GF-D8 (cell line): ENCODE measurements at regions not wholly inside any gene's neighbourhood (a gene's known extent, or its start where the extent isn't known, plus 50 kb on each side); places are given as distances from the start of the nearest gene placed in this dataset.
"Not testable (repeated sequence)": the region's sequence is repeated elsewhere in the genome, so short reads cannot be mapped to it uniquely, and the experiment has no call there.

Source experiments
- DNase-seq: peaks from one replicate; lab custom pipeline; 2025; lab: John Stamatoyannopoulos, UW

DNA sequence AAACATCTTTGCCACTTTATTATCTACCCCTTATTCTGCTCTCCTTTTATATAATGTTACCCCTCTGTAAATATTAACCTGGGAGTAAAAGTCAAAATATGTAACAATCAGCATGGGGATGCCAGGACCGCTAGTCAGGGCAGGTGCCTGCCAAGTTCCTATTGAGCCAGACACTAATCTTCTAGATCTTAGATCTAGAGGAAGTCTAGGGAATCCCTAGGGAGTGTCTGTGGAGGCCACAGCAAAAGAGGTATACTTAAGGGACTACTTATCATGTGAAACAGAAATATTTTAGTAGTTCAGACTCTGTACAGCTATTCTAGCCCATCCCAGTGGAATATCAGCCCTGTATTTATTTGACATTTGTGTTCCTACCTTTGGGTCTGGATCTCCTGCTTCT lies 600.8 kb upstream of the CDH2 start:
- no peak for DNase-seq

DNA sequence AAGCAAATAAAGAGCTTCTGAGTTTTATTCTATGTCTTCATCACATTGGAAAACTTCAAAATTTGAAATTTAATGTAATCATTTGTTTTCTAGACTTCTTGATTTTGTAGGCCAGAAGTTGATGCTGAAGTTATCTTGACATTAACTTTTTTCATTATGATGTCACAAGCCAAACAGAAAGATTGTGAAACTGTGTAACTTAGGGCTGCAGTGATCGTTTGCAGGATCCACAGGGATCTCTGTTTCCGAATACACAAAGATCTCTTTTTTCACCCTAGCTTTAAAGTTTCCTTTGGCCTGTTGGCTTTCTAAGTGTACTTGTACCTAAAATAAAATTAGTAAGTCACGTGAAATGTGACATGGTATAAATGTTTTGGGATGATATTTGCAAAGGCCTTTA lies 594.9 kb upstream of the CDH2 start:
- no peak for DNase-seq

DNA sequence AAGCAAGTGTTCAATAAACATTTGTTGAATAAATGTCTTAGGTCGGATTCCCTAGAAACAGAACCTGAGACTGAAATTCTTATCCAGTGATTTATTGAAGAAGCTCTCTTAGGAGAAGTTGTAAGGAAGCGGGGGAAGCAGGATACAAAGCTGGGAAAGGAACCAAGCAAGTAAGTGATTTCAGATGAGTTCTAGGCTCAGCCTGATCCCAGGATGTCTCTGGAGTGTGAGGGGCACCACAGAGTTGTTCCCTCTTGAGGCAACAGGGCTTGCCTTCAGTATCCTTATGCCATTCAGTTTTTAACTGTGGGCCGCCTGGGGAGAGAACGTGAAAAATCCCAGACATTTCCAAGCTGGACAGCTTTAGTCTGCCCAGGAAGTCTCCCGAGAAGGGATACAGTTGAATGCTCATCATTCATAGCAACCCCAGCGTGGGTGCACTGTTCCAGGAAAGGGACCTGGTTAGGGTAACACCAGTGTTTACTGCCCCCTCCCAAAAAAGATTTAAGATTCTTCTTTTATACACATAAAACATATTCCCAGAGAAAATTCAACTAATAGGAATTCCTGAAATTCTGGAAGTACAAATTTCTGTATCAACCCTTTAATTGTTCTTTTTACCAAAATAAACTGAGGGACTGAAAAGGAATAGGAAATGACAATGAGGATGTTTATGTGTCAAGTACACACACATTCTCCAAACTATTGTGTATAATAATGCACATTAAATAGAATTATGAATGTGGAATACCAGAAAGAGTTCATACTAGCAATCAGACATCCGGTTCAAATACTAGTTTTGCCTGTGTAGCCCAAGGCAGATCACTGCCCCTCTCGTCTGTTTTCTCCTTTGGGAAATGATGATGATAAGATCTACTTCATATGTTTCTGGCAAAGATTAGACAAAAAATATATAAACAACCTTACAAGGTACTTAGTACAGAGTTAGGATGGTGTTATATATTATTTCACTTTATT lies 592.1 kb upstream of the CDH2 start:
- DNase-seq: no peak

DNA sequence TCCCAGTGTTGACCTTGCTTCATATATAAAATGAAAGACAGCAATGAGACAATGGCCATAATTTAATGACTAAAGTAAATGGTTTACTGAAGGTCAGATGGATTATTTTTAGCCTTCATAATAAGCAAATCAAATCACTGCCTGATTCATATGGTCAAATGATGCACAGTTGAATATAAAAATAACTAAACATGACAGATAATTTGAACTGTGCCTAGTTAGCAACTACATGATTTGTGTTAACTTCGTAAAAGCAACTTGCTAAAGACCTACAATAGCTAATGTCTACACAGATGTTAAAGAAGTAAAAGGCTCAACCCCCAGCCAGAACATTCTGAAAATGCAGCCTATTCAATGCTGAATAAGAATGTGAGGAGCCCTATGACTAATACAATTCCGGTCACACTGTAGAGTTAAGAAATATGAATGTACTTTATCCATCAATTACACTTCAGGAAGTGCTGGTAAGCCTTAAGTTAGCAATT lies 590.8 kb upstream of the CDH2 start:
- DNase-seq: no peak

DNA sequence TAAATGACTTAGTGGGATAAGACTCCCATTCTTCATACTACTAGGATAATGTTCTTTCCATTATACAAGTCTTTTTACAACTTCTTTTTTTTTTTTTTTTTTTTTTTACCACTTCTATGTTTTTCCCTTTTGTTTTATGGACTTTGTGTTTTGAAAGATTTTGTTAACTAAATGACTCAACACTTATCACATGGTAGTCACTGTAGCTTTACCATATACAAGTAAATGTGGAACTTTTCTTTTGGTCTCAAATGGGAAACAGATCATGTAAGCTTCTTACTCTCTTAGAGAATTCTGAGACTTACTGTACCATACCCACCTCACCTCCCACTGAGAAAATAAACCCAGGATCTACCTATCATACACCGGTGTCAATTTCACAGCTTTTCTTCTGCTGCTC lies 590.3 kb upstream of the CDH2 start:
- no peak for DNase-seq

DNA sequence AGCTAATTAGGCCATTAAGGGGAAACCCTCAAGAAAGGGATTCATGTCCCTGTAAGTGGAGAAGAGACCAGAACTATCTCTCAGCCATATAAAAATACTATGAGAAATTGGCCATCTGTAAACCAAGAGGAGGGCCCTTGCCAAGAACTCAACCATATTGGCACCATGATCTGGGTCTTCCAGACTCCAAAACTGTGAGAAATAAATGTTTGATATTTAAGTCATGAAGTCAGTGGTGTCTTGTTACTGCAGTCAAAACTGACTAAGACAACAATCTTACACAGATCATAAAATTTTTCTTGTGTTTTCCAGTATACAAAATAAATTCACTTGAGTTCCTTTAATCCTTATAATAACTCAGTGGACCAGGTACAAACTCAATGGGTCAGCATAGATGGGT lies 589.8 kb upstream of the CDH2 start:
- DNase-seq: no peak

DNA sequence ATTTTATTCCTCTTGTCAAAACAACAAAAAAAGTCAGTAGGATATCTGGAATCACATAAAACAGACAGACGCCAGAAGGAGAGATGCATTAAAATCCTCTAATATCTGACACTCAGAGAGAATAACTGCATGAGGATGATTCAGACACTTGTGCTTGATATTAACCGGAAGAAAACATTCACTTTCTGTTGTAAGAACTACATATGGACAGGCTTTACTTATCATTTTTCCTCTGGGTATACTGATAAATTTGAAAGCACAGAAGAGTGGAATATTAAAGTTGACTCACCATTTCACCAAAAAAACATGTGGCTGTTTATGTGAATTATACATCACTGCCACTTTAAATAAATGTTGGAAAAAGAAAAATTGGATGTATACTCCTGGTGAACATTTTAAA lies 589.1 kb upstream of the CDH2 start:
- no peak for DNase-seq

DNA sequence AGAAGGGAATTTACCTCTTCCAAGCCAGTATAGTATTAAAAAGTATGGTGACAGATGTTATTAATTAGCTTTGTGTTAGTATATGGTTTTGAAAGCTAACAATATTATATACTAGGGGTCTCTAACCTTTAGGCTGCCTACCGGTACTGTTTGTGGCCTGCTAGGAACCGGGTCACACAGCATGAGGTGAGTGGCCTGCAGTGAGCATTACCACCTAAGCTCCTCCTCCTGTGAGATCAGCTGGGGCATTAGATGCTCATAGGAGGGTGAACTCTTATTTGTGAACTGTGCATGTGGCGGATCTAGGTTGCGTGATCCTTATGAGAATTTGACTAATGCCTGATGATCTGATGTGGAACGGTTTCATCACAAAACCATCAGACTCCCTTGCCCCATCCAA lies 583.4 kb upstream of the CDH2 start:
- DNase-seq: no peak

DNA sequence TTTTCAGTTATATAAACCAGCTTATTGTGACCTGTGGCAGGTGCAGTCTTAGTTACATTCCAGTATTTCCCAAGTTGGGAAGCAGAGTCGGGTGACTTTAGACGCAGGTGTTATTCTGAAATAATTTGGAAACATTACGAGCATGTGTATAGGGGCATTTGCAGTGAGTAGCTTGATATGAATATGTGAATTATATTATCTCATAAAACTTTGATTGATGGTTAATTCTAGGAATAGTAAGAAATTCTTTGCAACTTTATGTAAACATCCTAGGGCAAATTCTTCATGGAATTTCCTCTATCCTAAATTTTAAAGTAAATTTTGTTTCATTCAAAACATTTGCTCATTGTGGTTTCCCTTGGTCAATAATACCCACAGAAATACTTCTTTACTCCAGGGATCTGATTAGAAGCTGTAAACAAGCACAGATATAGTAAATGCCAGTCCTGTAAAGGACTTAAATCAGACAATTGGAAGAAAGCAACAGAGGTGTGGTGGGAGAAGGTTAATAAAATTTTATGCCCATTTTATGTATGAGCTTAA lies 580.6 kb upstream of the CDH2 start:
- no peak for DNase-seq

DNA sequence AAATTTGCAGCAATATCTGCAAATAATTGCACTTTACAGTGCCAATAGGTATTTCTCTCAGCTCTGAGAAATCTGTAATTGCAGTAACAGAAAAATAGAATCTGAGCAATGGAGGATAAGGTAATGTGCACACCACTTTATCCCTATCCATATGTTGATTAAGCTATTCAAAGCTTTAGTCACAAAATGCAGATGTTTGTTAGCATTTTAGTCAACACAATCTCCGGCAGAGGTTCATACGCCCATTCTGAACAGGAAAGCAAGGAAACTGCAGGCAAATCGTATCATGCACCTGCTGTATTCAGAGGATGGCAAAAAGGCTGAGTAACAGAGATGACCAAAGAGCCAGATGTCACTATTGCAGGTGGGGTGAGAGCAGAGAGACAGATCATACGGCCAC lies 566.2 kb upstream of the CDH2 start:
- DNase-seq: no peak

DNA sequence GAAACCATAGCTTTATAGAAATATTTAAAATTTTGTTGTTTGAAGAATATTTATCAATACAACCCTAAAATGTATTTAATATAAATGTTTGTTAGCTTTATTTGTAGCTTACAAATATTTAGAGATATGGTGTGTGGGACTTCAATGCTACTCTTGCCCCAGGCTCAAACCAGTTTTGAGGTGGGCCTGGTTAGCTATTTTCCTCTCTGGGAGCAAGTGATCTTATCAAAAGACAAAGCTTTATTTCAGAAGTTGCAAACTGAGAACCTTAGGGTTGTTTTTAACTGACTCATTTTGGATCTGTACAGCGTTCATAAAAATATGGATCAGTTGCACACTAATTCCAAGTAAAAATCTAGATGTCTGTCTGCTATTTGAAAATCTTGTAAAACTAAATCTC lies 563.6 kb upstream of the CDH2 start:
- no peak for DNase-seq

DNA sequence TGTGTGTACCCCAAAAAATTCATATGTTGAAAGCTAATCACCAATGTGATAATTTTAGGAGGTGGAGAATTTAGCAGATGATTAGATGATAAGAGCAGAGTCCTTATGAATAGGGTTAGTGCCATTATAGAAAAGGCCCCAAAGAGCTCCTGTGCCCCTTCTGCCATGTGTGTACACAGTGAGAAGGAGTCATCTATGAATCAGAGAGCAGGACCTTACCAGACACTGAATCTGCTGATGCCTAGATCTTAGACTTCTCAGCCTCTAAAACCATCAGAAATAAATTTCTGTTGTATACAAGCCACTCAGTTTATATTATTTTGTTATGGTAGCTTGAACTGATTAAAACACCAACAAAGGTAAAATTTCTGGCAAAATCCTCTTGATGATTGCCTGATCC lies 560.0 kb upstream of the CDH2 start:
- DNase-seq: no peak

DNA sequence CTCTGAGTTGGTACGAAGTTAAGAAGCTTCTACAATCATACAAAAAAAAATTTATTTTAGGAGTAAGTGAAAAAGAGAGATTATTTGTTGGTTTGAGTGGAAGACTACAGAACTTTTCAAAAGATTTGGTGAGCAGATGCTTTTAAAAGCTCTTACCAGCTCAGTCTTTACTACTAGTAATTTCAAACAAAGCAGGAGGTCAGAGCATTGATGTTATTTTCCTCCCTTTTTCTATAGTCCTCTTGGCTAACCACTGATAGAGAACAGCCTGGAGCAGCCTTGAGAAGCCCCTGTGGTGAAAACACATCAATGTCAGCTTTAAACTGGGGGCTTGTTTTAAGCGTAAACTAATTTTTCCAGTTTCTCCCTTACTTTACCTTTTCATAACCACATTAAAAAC lies 559.3 kb upstream of the CDH2 start:
- no peak for DNase-seq

DNA sequence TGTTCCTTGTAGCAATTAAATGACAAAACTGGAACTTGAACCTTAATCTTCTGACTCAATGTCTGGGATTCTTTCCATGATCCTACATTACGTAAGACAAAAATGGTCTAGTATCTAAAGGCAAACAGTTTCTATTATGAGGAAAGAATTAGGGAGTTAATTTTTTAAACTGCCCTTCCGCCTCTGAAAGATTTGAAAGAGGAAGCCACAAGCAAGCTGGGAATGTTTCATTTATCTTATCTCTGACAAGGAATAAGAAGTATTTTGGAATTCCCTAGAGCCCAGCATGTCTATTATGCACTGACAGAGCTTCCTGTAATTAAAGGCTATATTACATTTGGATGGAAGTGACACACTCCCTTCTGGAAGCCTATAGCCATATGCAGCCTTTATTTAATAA lies 558.8 kb upstream of the CDH2 start:
- no peak for DNase-seq

DNA sequence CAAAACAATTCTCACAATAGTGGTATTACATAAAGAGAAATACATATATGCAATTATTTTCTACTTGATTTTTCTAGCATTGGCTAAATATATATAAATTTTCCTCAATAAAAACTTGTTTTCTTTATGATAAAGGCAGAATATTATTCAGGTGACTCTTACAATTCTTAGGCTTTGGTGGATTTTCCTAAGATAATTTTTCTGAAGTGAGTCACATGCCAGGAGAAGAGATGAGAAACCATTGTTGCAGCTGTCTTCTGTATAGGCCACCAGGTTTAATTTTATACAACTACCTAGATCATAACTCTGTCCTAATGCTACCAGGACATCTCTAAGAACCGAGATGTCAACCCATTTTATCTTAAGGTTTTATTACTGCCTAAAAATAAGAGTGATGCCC lies 552.4 kb upstream of the CDH2 start:
- DNase-seq: no peak

DNA sequence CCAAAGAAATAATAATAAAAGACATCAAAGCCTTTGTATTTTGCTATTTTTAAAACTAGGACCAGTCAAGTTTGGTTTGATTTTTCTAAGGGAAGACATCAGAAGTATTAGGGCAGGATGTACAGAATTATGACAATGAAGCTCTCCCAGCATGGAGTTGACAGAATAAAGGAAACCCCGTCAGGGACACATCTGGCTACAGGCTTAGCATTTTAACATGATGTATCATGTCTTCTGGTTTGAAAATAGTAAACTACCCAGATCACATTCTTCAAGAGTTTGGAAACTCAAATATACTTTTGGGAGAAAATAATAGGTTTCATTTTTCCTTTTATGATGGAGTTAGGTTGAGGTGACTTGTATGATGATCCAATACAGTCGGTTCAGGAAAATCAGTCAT lies 552.0 kb upstream of the CDH2 start:
- DNase-seq: no peak

DNA sequence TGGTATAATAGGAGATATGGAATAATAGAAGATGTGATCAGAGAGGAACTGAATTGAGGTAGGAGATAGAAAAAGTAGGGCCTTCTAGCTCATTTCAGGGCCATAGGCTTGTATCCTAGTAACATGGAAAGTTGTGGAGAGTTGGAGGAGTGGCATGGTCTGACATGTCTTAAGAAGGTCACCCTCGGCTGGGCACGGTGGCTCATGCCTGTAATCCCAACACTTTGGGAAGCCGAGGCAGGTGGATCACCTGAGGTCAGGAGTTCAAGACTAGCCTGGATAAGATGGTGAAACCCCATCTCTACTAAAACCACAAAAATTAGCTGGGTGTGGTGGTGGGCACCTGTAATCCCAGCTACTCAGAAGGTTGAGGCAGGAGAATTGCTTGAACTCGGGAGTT lies 550.3 kb upstream of the CDH2 start:
- not testable (repeated sequence) for DNase-seq

DNA sequence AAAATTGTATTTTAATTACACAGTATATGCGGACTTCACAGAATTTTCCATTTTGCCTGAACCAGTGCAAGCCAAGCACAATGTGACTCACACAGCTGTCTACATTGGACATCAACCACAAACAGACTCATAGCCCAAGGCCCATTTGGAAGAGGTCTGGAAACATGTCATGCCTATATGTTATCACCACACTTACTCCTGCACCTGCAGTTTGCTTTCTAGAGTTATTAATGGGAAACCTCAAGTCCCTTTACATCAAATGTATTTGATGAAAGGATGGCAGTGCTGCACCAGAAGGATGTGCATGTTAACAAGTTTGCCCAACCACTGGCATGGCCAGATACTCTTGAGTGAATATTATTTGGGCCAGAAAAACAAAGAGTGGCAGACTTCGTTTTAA lies 548.9 kb upstream of the CDH2 start:
- no peak for DNase-seq

DNA sequence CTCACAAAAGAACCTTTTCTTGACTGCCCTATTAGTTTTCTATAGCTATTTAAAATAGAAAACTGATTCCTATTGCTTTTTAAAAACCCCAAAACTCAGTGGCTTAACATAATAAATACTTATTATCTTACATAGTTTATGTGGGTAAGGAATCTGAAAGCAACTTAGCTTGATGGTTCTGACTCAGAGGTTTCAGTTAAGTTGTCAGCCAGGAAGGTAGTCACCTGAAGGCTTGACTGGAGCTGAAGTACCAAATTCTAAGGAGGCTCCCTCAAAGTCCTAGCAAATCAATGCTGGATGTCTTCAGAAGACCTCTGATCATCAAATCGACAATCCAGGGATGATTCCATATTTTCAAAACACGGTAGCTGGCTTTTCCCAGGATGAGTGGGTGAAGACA lies 546.6 kb upstream of the CDH2 start:
- DNase-seq: no peak

DNA sequence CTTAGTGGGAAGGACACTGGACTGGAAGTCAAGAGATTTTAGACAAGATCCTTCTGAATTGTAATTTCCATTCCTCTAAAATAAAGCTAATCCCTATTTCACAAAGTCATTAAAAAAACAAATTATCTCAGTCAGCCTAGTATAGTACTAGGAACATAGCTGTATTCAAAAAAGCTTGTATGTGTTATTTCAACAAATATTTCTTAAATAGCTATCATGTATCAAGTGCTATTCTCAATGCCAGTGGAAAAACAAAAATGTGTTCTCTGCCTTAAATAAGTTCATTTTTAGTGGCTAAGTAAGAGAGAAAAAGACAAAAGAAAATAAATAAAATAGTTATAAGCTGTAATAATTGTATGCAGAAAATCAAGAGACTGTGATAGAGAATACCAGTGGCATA lies 541.8 kb upstream of the CDH2 start:
- DNase-seq: no peak

DNA sequence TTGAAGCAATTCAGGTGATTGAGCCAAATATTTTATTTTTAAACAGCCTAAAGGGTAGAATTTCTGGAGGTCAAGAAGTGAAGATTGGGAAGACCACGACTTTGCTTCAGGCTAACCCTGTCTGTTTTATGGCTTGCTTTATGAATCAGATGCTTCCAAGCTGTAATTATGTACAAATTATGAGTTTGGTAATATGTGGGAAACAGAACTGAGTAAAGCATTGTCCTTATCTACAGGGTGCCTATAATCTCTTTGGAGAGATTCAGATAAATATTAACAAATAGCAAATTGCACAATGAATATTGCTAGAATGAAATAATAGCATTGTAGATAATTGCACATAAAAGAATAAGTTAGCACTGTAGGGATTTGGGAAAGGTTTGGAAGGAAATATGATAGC lies 539.4 kb upstream of the CDH2 start:
- DNase-seq: no peak

DNA sequence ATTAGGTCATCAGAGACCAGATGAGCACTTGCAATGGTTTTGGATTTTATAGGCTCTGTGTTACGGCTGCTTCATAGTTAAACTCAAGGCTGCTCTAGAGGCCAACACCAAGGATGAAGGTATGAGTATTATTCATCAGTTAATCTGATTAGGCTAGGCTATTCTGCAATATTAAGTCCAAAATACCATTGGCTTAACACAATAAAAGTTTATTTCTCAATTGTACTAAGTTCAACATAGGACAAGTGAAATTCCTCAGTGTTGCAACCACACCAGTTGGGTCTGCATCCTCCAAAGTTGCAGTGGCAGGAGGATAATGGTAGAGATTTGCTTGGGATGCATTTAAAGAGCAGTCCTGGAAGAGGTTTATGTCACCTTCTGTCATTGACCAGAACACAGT lies 538.3 kb upstream of the CDH2 start:
- no peak for DNase-seq

DNA sequence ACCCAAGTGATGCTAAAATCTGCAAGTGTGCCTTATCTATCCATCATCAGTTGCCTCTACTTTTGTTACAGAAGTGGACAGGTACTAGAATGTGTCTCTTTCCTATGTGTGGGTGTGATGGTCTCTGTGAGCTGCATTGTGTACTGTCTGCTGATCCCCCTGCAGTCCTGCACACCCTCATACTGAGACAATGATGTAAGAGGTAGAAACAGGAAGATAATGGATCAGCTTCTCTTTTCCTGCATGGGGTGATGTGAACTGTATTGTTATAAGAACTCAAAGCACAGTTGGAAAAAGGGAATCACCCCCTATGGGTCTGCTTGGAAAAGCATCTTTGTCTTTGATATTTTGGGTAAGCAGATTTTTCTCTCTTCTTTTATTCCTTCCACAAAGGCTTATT lies 537.6 kb upstream of the CDH2 start:
- no peak for DNase-seq
